Tibial artery (tissue), 4 donors: ENCODE measurements at regions not wholly inside any gene's neighbourhood (a gene's known extent, or its start where the extent isn't known, plus 50 kb on each side); places are given as distances from the start of the nearest gene placed in this dataset.

Source experiments
- DNase-seq, 2 donors: peaks; one replicate each; pipeline ENCODE4 v3.0.0-alpha.2; 2019
- H3K27ac ChIP-seq, 2 donors: fragments of 200-600 bp; sonication (generic) in 1 of 2; 1 replicate in 1 of 2; 2 replicates in 1 of 2; pipeline ENCODE4 v1.5.1; 2018 to 2019; ENCODE audit warnings: mild to moderate bottlenecking in 1 of 2
- H3K27me3 ChIP-seq, 2 donors: fragments of 200-600 bp; sonication (generic) in 1 of 2; one replicate each; pipeline versions ENCODE4 v1.5.1 to v1.6.0; 2016 to 2019
- H3K36me3 ChIP-seq, 3 donors: fragments of 200-600 bp; sonication (generic) in 2 of 3; one replicate each; pipeline ENCODE4 v1.5.1; 2016 to 2019; ENCODE audit warnings: mild to moderate bottlenecking in 2 of 3
- H3K4me1 ChIP-seq, 4 donors: fragments of 200-600 bp; sonication (generic) in 2 of 4; 1 replicate in 3 of 4; 2 replicates in 1 of 4; pipeline ENCODE4 v1.5.1; 2016 to 2019
- H3K4me3 ChIP-seq, 2 donors: fragments of 200-600 bp; sonication (generic) in 1 of 2; 1 replicate in 1 of 2; 2 replicates in 1 of 2; pipeline ENCODE4 v1.5.1; 2018 to 2019; ENCODE audit warnings: mild to moderate bottlenecking in 2 of 2
- H3K9me3 ChIP-seq, 3 donors: fragments of 200-600 bp; sonication (generic) in 1 of 3; one replicate each; pipeline ENCODE4 v1.5.1; 2016 to 2019
- CTCF ChIP-seq, 2 experiments: fragments of 200-600 bp in 1 of 2; fragments of 450-650 bp in 1 of 2; IDR thresholded peaks; one replicate each; pipeline ENCODE4 v1.5.1; 2017 to 2019; ENCODE audit warnings: antibody characterized with exemption in 2 of 2, mild to moderate bottlenecking in 1 of 2, moderate library complexity in 1 of 2
- intact Hi-C: fragments of 100-400 bp; cut with DNase I; formaldehyde crosslinking; loops from one replicate; pipeline ENCODE4 v1.15.0; 2023; ENCODE audit warnings: low total_unique reads

- TF ChIP-seq CTCF (IDR thresholded peaks at IDR 0.05): no peak
- Histone ChIP-seq H3K27ac (no peak overlapping the region), H3K36me3 (no peaks in the 10 kb centered on the region), H3K9me3 (no peaks in the 10 kb centered on the region), H3K4me3 (no peak overlapping the region), H3K27me3 (no peaks in the 10 kb centered on the region), H3K4me1 (peaks cover 0 to 4% (median 0%) of the 10 kb centered on the region in 4 donors)
- no peak for DNase-seq
- intact Hi-C loops: no loop called here
Observed at GRCh38 chr21:35350965-35351364, 301.9 kb upstream of the RUNX1 start.

- Histone ChIP-seq H3K9me3 (no peaks in the 10 kb centered on the region), H3K4me3 (no peak overlapping the region), H3K4me1 (peaks cover 0 to 4% (median 0%) of the 10 kb centered on the region in 4 donors), H3K27ac (no peak overlapping the region), H3K36me3 (no peaks in the 10 kb centered on the region), H3K27me3 (no peaks in the 10 kb centered on the region)
- DNase-seq: no peak
- intact Hi-C loops: no loop called here
- TF ChIP-seq CTCF (IDR thresholded peaks at IDR 0.05): no peak
Observed at GRCh38 chr21:35349376-35350080, 300.4 kb upstream of the RUNX1 start.

- DNase-seq: no peak
- H3K36me3 ChIP-seq: no peaks in the 10 kb centered on the region
- H3K27me3 ChIP-seq: no peaks in the 10 kb centered on the region
- H3K27ac ChIP-seq: no peak overlapping the region
- TF ChIP-seq CTCF (IDR thresholded peaks at IDR 0.05): no peak
- H3K4me3 ChIP-seq: no peak overlapping the region
- intact Hi-C loops: no loop called here
- no peaks in the 10 kb centered on the region for H3K9me3 ChIP-seq
- H3K4me1 ChIP-seq: peaks cover 0 to 4% (median 0%) of the 10 kb centered on the region in 4 donors
Observed at GRCh38 chr21:35348686-35349085, 299.6 kb upstream of the RUNX1 start.

- intact Hi-C loops: no loop called here
- no peaks in the 10 kb centered on the region for H3K9me3 ChIP-seq
- H3K27me3 ChIP-seq: no peaks in the 10 kb centered on the region
- H3K36me3 ChIP-seq: no peaks in the 10 kb centered on the region
- no peak for DNase-seq
- peaks cover 0 to 4% (median 0%) of the 10 kb centered on the region in 4 donors for H3K4me1 ChIP-seq
- no peak for TF ChIP-seq CTCF (IDR thresholded peaks at IDR 0.05)
- H3K4me3 ChIP-seq: no peak overlapping the region
- no peak overlapping the region for H3K27ac ChIP-seq
Observed at GRCh38 chr21:35346697-35347096, 297.6 kb upstream of the RUNX1 start.

GRCh38 chr21:35345954-35346353, 296.9 kb upstream of the RUNX1 start:
- H3K4me1 ChIP-seq: peaks cover 0 to 4% (median 0%) of the 10 kb centered on the region in 4 donors
- H3K9me3 ChIP-seq: no peaks in the 10 kb centered on the region
- no peak overlapping the region for H3K4me3 ChIP-seq
- DNase-seq: no peak
- no peaks in the 10 kb centered on the region for H3K36me3 ChIP-seq
- intact Hi-C loops: no loop called here
- H3K27me3 ChIP-seq: no peaks in the 10 kb centered on the region
- H3K27ac ChIP-seq: no peak overlapping the region
- TF ChIP-seq CTCF (IDR thresholded peaks at IDR 0.05): no peak
